HepG2 (cell line): ENCODE measurements at regions not wholly inside any gene's neighbourhood (a gene's known extent, or its start where the extent isn't known, plus 50 kb on each side); places are given as distances from the start of the nearest gene placed in this dataset.

Source experiments
- ATM ChIP-seq: fragments of 450-650 bp; IDR thresholded peaks from 2 replicates; pipeline ENCODE4 v1.7.1; 2017; ENCODE audit warnings: mild to moderate bottlenecking, borderline replicate concordance
- HHEX ChIP-seq: IDR thresholded peaks from 2 replicates; pipeline ENCODE4 v1.6.1; 2016; ENCODE audit warnings: control low read depth
- HMGXB3 ChIP-seq: sonication (generic); formaldehyde crosslinking; IDR thresholded peaks from 2 replicates; pipeline ENCODE4 v1.4.0; 2020; ENCODE audit warnings: missing genetic modification reagents, borderline replicate concordance
- SNAI1 ChIP-seq: sonication (generic); formaldehyde crosslinking; IDR thresholded peaks from 2 replicates; pipeline ENCODE4 v1.5.0; 2020; ENCODE audit warnings: mild to moderate bottlenecking, missing genetic modification reagents, borderline replicate concordance
- TBX3 ChIP-seq: fragments of 450-650 bp; IDR thresholded peaks from 2 replicates; pipeline ENCODE4 v1.6.1; 2017; ENCODE audit warnings: antibody characterized with exemption, mild to moderate bottlenecking, inconsistent platforms, borderline replicate concordance
- ZBTB20 ChIP-seq: sonication (generic); formaldehyde crosslinking; IDR thresholded peaks from 2 replicates; pipeline ENCODE4 v1.8.1; 2023; ENCODE audit warnings: missing genetic modification reagents, low read depth, mild to moderate bottlenecking, borderline replicate concordance
- ZNF329 ChIP-seq: sonication (generic); formaldehyde crosslinking; IDR thresholded peaks from 2 replicates; pipeline ENCODE4 v1.9.0; 2021; ENCODE audit warnings: low read depth, mild to moderate bottlenecking, missing genetic modification reagents
- ZNF572 ChIP-seq: sonication (generic); formaldehyde crosslinking; IDR thresholded peaks from 2 replicates; pipeline ENCODE4 v1.5.1; 2020; ENCODE audit warnings: mild to moderate bottlenecking, missing genetic modification reagents
- ZNF670 ChIP-seq: sonication (generic); formaldehyde crosslinking; IDR thresholded peaks from 2 replicates; pipeline ENCODE4 v1.8.0; 2022; ENCODE audit warnings: mild to moderate bottlenecking, missing genetic modification reagents, borderline replicate concordance
- ZNF761 ChIP-seq: sonication (generic); formaldehyde crosslinking; conservative IDR thresholded peaks from 2 replicates; pipeline ENCODE4 v1.4.0; 2020; ENCODE audit warnings: mild to moderate bottlenecking, missing genetic modification reagents
- ZNF768 ChIP-seq: sonication (generic); formaldehyde crosslinking; IDR thresholded peaks from 2 replicates; pipeline ENCODE4 v1.4.0; 2020; ENCODE audit warnings: missing genetic modification reagents
- ZZZ3 ChIP-seq: sonication (generic); formaldehyde crosslinking; IDR thresholded peaks from 2 replicates; pipeline ENCODE4 v1.4.0; 2020; ENCODE audit warnings: missing genetic modification reagents, mild to moderate bottlenecking, borderline replicate concordance
- TF ChIP-seq, protein P1 (sequence below): sonication (generic); formaldehyde crosslinking; IDR thresholded peaks from 2 replicates; pipeline ENCODE4 v1.5.0; 2020; ENCODE audit warnings: mild to moderate bottlenecking, missing genetic modification reagents, borderline replicate concordance
- TF ChIP-seq, protein P2 (sequence below): sonication (generic); formaldehyde crosslinking; IDR thresholded peaks from 2 replicates; pipeline ENCODE4 v1.5.0; 2020; ENCODE audit warnings: mild to moderate bottlenecking, missing genetic modification reagents, borderline replicate concordance
- TF ChIP-seq, protein P3 (sequence below): sonication (generic); formaldehyde crosslinking; IDR thresholded peaks from 2 replicates; pipeline ENCODE4 v1.4.0; 2020; ENCODE audit warnings: mild to moderate bottlenecking, missing genetic modification reagents

DNA sequence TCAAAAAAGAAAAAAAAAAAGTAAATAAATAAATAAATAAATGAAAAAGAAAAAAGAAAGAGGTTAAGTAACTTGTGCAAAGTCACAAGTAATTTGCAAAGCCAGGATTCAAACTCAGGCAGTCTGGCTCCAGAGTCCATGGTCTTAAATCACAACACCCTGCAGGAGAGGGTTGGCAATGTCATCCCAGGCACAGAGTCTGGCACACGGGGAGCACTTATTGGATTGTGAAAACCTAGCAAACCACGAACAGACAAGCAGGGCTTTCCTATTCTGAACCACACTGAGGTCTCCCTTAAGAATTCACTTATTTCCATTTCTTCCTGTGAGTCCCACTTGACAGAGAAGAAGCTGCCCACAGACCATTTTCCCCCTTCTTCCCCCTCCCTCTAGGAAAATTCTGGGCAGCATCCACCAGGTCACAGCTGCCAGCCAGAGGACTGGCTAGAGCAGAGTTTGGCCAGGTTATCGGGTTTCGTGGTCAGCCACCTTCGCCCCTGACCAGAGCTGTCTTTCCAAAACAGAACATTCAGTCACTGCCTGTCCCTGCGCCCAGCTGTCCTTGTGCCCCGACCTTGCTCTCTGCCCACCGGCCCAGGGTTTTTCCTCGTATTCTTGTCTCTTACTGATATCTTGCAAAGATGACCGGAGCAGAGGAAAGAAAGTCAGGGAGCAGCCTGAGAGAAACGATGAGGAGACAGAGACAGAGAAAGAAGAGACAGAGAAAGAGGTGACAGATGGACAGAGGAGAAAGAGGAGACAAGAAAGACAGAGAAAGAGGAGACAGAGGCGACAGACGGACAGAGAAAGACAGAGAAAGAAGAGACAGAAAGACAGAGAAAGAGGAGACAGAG lies 106.4 kb upstream of the PTPN1 start (continued):
- TF ChIP-seq, protein P1, sequence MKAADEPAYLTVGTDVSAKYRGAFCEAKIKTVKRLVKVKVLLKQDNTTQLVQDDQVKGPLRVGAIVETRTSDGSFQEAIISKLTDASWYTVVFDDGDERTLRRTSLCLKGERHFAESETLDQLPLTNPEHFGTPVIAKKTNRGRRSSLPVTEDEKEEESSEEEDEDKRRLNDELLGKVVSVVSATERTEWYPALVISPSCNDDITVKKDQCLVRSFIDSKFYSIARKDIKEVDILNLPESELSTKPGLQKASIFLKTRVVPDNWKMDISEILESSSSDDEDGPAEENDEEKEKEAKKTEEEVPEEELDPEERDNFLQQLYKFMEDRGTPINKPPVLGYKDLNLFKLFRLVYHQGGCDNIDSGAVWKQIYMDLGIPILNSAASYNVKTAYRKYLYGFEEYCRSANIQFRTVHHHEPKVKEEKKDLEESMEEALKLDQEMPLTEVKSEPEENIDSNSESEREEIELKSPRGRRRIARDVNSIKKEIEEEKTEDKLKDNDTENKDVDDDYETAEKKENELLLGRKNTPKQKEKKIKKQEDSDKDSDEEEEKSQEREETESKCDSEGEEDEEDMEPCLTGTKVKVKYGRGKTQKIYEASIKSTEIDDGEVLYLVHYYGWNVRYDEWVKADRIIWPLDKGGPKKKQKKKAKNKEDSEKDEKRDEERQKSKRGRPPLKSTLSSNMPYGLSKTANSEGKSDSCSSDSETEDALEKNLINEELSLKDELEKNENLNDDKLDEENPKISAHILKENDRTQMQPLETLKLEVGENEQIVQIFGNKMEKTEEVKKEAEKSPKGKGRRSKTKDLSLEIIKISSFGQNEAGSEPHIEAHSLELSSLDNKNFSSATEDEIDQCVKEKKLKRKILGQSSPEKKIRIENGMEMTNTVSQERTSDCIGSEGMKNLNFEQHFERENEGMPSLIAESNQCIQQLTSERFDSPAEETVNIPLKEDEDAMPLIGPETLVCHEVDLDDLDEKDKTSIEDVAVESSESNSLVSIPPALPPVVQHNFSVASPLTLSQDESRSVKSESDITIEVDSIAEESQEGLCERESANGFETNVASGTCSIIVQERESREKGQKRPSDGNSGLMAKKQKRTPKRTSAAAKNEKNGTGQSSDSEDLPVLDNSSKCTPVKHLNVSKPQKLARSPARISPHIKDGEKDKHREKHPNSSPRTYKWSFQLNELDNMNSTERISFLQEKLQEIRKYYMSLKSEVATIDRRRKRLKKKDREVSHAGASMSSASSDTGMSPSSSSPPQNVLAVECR (CRISPR knock-in tag), result 0 out of 2 replicates have a peak, but pooled peaks have one; percentile 4
- no peak for TF ChIP-seq HHEX (CRISPR knock-in tag)
- TF ChIP-seq, protein P2, sequence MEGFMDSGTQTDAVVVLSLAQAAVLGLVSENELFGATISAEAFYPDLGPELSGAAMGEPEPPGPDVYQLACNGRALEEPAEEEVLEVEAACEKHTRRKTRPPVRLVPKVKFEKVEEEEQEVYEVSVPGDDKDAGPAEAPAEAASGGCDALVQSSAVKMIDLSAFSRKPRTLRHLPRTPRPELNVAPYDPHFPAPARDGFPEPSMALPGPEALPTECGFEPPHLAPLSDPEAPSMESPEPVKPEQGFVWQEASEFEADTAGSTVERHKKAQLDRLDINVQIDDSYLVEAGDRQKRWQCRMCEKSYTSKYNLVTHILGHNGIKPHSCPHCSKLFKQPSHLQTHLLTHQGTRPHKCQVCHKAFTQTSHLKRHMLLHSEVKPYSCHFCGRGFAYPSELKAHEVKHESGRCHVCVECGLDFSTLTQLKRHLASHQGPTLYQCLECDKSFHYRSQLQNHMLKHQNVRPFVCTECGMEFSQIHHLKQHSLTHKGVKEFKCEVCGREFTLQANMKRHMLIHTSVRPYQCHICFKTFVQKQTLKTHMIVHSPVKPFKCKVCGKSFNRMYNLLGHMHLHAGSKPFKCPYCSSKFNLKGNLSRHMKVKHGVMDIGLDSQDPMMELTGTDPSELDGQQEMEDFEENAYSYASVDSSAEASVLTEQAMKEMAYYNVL (CRISPR knock-in tag), result peak; percentile 81; the same call in 1 of the 2 replicates
- TF ChIP-seq ZNF768 (CRISPR knock-in tag), result peak; percentile 37; the same call in 1 of the 2 replicates
- no peak for TF ChIP-seq ZNF670 (CRISPR knock-in tag)
- no peak for TF ChIP-seq ZNF329 (CRISPR knock-in tag)
- TF ChIP-seq ZNF572 (CRISPR knock-in tag), result 0 out of 2 replicates have a peak, but pooled peaks have one; percentile 19
- 0 out of 2 replicates have a peak, but pooled peaks have one; percentile 64 for TF ChIP-seq SNAI1 (CRISPR knock-in tag)
- no peak for TF ChIP-seq HMGXB3 (CRISPR knock-in tag)
- no peak for TF ChIP-seq ZZZ3
- TF ChIP-seq ZBTB20 (CRISPR knock-in tag), result no peak
- TF ChIP-seq ZNF761 (CRISPR knock-in tag), result peak; percentile 31; the same call in 1 of the 2 replicates
- TF ChIP-seq, protein P3, sequence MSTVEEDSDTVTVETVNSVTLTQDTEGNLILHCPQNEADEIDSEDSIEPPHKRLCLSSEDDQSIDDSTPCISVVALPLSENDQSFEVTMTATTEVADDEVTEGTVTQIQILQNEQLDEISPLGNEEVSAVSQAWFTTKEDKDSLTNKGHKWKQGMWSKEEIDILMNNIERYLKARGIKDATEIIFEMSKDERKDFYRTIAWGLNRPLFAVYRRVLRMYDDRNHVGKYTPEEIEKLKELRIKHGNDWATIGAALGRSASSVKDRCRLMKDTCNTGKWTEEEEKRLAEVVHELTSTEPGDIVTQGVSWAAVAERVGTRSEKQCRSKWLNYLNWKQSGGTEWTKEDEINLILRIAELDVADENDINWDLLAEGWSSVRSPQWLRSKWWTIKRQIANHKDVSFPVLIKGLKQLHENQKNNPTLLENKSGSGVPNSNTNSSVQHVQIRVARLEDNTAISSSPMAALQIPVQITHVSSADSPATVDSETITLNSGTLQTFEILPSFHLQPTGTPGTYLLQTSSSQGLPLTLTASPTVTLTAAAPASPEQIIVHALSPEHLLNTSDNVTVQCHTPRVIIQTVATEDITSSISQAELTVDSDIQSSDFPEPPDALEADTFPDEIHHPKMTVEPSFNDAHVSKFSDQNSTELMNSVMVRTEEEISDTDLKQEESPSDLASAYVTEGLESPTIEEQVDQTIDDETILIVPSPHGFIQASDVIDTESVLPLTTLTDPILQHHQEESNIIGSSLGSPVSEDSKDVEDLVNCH (CRISPR knock-in tag), result no peak
- 0 out of 2 replicates have a peak, but pooled peaks have one; percentile 63 for TF ChIP-seq ATM
- TF ChIP-seq TBX3, result no peak
